Lower leg skin (tissue), 3 donors: ENCODE measurements at regions not wholly inside any gene's neighbourhood (a gene's known extent, or its start where the extent isn't known, plus 50 kb on each side); places are given as distances from the start of the nearest gene placed in this dataset.

ENCODE experiments used
- CTCF ChIP-seq, 3 donors: fragments of 450-650 bp; IDR thresholded peaks; one replicate each; pipeline ENCODE4 v1.5.1; 2016; ENCODE audit warnings: antibody characterized with exemption in 3 of 3, mild to moderate bottlenecking in 3 of 3, moderate library complexity in 2 of 3
- POLR2A ChIP-seq, 2 donors: fragments of 450-650 bp; IDR thresholded peaks; one replicate each; pipeline ENCODE4 v1.6.1; 2016 to 2017; ENCODE audit warnings: antibody characterized with exemption in 2 of 2, mild to moderate bottlenecking in 1 of 2, moderate library complexity in 1 of 2

DNA sequence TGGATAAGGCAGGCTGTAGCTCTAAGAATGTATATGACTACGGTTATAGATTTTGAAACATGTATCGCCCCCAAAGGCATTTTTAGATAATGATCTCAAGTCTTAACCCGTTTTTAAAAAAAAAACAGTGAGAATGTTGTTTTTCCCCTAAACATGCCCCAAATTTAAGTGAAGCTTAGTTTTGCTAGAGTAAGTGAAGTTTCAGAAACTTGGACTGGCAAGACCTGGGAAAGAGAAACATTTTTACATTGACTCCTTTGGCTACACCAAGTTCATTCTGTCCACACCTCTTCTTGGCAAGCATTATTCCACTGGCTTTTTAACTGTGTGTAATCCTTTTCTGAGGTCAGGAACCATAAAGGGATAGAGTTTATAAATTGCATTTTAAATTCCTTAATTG is 216.7 kb upstream of the CELF2 start:
- TF ChIP-seq CTCF (IDR thresholded peaks at IDR 0.05) (no peak), POLR2A (IDR thresholded peaks at IDR 0.05) (no peak)
